ENCODE measurements at regions not wholly inside any gene's neighbourhood (a gene's known extent, or its start where the extent isn't known, plus 50 kb on each side); places are given as distances from the start of the nearest gene placed in this dataset.

GRCh38 chr10:31100662-31101061, 69.0 kb upstream of the ZNF438 start:
- DNase-seq (ENCODE audit: extremely low spot score, unreplicated experiment) = no peak
- Mint-ChIP-seq H3K4me3 (no peak overlapping the region), H3K27me3 (peaks cover 13% of the 10 kb centered on the region), H3K4me1 (ENCODE audit: unreplicated experiment) (peaks cover 14% of the 10 kb centered on the region), H3K9me3 (no peaks in the 10 kb centered on the region), H3K36me3 (no peaks in the 10 kb centered on the region), H3K27ac (no peak overlapping the region)
- TF ChIP-seq CTCF (conservative IDR thresholded peaks at IDR 0.05) = no peak

- DNase-seq (ENCODE audit: extremely low spot score, unreplicated experiment) = no peak
- H3K27ac Mint-ChIP-seq = no peak overlapping the region
These were observed 69.5 kb upstream of the ZNF438 start for GRCh38 chr10:31101123-31101522.

GRCh38 chr10:31102421-31102820, 70.8 kb upstream of the ZNF438 start:
- no peak overlapping the region for H3K4me3 Mint-ChIP-seq
- no peak overlapping the region for H3K27ac Mint-ChIP-seq
- H3K4me1 Mint-ChIP-seq (ENCODE audit: unreplicated experiment) = peaks cover 14% of the 10 kb centered on the region
- DNase-seq (ENCODE audit: extremely low spot score, unreplicated experiment) = no peak
- H3K9me3 Mint-ChIP-seq = no peaks in the 10 kb centered on the region
- H3K27me3 Mint-ChIP-seq = peaks cover 8% of the 10 kb centered on the region
- no peak for TF ChIP-seq CTCF (conservative IDR thresholded peaks at IDR 0.05)
- no peaks in the 10 kb centered on the region for H3K36me3 Mint-ChIP-seq

More at GRCh38 chr10:31101123-31101522, 69.5 kb upstream of the ZNF438 start:
- Mint-ChIP-seq H3K27me3 (peaks cover 10% of the 10 kb centered on the region), H3K4me3 (no peak overlapping the region), H3K36me3 (no peaks in the 10 kb centered on the region), H3K9me3 (no peaks in the 10 kb centered on the region), H3K4me1 (ENCODE audit: unreplicated experiment) (peaks cover 14% of the 10 kb centered on the region)
- no peak for TF ChIP-seq CTCF (conservative IDR thresholded peaks at IDR 0.05)

GRCh38 chr10:31103112-31103511, 71.4 kb upstream of the ZNF438 start:
- no peak overlapping the region for H3K27ac Mint-ChIP-seq
- no peak for TF ChIP-seq CTCF (conservative IDR thresholded peaks at IDR 0.05)
- no peak overlapping the region for H3K4me3 Mint-ChIP-seq
- peaks cover 14% of the 10 kb centered on the region for H3K4me1 Mint-ChIP-seq (ENCODE audit: unreplicated experiment)
- H3K27me3 Mint-ChIP-seq = peaks cover 8% of the 10 kb centered on the region
- H3K9me3 Mint-ChIP-seq = no peaks in the 10 kb centered on the region
- DNase-seq (ENCODE audit: extremely low spot score, unreplicated experiment) = no peak
- H3K36me3 Mint-ChIP-seq = no peaks in the 10 kb centered on the region

DNA sequence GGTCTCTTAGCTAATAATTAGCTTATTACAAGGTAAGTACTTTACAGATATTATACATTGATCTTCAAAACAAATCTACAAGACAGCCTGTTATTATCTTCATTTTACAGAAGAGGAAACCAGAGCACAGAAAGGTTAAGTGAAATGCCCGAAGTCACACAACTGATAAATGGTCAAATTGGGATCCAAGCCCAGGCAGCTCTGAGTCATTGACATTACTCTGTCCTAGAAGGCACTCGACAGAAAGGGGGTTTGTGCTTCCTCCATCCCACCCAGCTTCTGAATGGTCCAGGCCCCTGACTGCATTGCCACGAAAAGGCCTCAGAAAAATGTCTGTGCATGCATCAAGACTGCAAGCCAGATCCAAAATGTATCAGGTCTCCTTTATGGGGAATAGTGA, 81.3 kb upstream of the ZNF438 start:
- H3K27ac Mint-ChIP-seq = no peak overlapping the region
- peaks cover 10% of the 10 kb centered on the region for H3K9me3 Mint-ChIP-seq
- H3K36me3 Mint-ChIP-seq = no peaks in the 10 kb centered on the region
- H3K4me1 Mint-ChIP-seq (ENCODE audit: unreplicated experiment) = no peaks in the 10 kb centered on the region
- DNase-seq (ENCODE audit: extremely low spot score, unreplicated experiment) = no peak
- no peak overlapping the region for H3K4me3 Mint-ChIP-seq
- no peaks in the 10 kb centered on the region for H3K27me3 Mint-ChIP-seq
- no peak for TF ChIP-seq CTCF (conservative IDR thresholded peaks at IDR 0.05)

DNA sequence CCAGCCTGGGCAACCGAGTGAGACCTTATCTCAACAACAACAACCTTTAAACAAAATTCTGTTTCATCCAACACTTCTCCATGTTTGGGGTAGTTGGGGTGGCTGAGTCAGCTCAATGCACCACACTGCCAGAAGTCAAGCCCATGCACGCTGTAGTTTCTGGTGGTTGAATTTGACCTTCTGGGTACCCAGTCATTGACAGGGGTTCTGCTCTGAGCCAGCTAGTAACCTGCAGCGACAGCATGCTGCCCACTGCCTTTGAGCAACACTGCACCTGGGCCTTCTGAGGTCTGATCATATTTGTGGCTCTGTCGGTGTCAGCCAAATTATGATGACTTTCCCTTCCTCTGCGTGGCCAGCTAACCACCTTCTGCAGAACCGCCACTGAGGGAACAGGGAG, 84.6 kb upstream of the ZNF438 start:
- Mint-ChIP-seq H3K36me3 (no peaks in the 10 kb centered on the region), H3K4me3 (no peak overlapping the region), H3K27ac (no peak overlapping the region), H3K27me3 (no peaks in the 10 kb centered on the region), H3K9me3 (peaks cover 10% of the 10 kb centered on the region), H3K4me1 (ENCODE audit: unreplicated experiment) (no peaks in the 10 kb centered on the region)
- TF ChIP-seq CTCF (conservative IDR thresholded peaks at IDR 0.05) = no peak
- DNase-seq (ENCODE audit: extremely low spot score, unreplicated experiment) = no peak
